Activated CD4-positive, alpha-beta T cell treated with anti-CD3 and anti-CD28 coated beads for 1 hour (primary cell): ENCODE measurements at regions not wholly inside any gene's neighbourhood (a gene's known extent, or its start where the extent isn't known, plus 50 kb on each side); places are given as distances from the start of the nearest gene placed in this dataset.
"Not testable (repeated sequence)": the region's sequence is repeated elsewhere in the genome, so short reads cannot be mapped to it uniquely, and the experiment has no call there.

Experiments used
- DNase-seq: peaks from one replicate; pipeline ENCODE4 v3.0.0-alpha.2; 2020

DNA sequence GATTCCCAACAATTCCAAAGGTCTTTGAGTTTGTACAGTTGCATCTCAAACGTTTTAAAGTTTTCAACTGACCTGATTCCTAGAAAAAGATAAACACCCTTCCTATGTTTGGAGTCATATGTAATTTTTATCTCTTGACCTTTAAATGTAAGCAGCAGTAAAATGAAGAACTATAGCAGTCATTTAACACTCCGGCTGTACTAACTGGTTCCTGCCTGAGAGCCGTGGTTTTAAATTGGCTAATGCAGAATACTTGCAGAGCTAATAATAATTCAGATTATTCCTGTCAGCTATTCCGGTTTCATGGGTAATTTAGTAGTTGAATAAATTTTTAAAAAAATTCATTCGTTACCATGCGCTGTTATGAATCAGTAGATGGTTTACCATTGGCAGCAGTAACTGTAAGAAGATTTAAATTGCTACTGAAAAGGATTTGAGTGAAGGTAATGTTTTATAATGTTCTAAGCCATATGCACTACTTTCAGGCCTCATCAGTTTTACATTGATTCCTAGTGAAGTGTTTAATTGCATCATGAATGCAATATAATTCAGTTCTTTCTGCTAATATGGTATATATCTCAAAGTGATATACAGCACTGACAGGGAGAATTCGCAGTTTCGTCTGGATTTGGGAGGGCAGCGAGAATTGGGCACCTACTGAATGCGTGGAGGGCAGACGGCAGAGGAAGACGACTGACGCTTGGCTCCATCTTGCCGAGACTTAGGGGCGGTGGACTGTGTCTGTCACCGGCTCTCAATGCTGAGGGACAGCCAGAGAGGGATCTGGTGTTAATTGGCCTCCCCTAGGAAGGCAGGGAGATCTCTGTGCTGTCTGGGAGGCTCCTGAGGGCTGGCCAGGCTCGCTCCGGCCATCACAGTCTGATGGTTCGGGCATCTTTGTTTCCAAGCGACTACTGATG, 217.7 kb downstream of the PHETA1 start:
- no peak for DNase-seq

DNA sequence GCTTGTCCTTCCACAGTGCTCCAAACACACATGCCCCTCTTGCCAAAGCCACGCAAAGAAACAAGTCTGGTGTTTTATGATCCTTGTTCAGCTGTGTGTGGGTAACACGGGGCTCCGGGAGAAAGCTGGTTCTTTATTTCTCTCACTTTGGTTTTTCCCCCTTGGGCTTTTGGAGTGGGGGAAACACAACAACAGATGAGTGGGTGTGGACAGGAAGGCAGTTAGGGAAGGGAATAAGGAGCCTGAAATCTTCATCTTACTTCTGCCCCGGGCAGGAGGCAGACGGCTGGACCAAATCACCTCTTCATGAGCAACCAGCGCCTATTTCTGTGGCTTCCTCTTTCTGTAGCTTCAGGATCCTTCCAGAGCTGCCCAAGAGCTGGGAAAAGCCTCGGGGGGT, 218.5 kb downstream of the PHETA1 start:
- DNase-seq: no peak

DNA sequence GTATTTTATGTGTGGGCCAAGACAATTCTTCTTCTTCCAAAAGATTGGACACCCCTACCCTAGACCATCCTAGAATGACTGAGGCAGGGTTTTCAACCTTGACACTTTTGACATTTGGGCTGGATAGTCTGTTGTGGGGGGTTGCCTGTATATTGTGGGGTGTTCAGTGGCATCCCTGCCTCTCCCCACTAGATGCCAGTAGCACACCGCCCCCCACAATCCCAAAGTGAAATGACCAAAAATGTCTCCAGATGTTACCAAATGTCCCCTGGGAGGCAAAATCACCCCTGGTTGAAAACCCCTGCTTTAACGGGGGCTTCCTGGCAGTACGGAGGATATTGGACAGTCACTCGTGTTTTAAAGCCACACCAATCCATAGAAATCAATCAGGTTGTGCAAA, 219.6 kb downstream of the PHETA1 start:
- DNase-seq: no peak

DNA sequence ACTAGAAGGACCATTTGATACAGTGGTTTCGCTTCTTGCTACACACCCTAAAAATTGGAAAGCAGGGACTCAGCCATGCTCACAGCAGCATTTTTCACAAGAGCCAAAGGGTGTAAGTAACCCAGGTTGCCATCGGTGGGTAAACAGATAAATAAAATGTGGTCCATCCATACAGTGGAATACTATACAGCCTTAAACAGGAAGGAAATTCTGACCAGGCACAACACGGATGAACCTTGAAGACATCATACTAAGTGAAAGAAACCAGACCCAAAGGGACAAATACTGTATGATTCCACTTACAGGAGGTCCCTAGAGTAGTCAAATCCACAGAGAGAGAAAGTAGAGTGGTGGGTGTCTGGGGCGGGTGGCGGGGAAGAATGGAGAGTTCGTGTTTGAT, 220.9 kb downstream of the PHETA1 start:
- no peak for DNase-seq

DNA sequence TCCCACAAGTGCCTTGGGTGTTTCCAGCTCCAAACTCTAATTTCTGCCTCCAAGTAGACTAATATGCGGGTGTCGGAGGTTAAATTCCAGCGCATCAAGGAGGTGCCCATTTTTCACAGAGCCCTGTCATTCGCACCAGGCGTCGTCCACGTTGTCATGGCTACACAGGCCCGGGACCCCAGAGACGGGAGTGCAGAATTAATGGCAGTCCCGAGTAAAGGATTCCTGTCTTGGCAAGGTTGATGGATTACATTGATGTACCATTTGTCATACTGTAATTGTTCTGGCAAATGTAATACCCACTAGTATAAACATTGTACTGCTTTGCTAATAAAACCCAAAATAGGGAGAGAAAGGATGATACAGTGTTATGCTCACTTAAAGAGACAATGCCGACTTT, 222.9 kb upstream of the MYL2 start:
- DNase-seq: no peak

DNA sequence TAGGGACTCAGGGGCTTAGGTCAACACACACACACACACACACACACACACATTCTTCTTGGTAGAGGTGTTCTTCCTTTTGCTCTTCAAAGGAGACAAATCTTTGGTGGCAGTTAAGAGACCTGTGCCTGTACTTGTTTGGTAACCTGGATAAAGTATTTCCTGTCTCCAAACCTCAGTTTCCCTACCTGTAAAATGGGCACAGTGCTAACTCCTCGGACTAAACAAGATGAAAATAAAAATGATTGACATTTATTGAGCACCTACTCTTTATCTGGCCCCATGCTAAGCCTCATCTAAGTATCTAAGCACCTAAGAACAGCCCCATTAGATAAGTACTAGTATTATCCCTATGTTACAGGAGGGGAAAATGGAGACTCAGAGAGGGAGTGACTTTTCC, 220.8 kb upstream of the MYL2 start:
- DNase-seq: no peak

DNA sequence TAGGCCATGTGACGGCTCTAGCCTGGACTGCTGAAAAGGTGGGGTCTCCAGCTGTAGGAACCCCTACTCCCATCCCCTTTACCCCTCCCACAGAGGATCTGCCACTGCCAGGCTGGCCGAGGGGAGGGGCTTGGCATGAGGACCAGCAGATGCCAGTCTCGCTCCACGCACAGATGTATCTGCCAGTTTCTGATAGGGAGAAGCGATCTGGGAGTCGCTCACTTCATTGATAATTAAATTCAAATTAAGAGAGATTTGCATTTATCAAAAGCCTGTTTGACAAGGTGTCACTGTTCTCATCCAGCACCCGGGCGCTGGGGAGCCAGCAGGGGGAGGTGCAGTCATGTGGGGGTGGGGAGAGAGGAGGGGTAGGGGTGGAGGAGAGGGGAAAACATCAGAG, 217.6 kb upstream of the MYL2 start:
- no peak for DNase-seq

DNA sequence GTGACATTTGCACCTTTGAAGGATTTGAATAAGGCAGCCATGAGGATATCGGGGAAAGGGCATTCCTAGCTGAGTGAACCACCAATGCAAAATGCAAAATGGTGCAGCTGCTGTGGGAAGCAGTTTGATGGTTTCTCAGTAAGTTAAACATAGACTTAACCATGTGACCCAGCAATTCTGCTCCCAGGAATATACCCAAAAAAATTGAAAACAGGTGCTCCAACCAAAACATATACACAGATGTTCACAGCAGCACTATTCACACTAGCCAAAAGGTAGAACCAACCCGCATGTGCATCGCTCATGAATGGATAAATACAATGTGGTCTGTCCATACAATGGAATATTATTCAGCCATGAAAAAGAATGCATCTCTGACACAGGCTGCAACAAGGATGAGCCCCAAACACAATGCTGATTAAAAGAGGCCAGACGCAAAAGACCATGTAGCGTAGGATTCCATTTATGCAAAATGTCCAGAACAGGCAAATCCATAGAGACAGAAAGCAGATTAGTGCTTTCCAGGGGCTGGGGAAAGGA, 215.0 kb upstream of the MYL2 start:
- DNase-seq: no peak

DNA sequence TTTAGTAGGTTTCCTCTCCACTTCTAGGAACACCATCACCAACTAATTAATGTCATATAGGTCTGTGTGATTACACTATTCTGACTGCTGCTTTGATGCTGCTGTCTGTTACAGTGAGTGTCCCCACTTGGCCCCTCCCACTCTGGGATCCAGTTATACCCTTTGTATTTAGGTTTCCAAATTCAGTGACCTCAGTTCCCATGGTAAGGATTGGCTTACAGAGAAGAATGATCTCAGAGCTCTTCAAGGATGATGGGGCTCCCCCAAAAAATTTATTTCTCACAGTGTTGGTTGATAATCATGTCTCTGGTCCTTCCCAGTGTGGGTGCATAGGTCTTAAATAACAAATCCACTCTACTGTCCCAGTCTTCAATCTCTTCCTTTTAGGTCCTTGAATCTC, 210.0 kb upstream of the MYL2 start:
- DNase-seq: no peak

DNA sequence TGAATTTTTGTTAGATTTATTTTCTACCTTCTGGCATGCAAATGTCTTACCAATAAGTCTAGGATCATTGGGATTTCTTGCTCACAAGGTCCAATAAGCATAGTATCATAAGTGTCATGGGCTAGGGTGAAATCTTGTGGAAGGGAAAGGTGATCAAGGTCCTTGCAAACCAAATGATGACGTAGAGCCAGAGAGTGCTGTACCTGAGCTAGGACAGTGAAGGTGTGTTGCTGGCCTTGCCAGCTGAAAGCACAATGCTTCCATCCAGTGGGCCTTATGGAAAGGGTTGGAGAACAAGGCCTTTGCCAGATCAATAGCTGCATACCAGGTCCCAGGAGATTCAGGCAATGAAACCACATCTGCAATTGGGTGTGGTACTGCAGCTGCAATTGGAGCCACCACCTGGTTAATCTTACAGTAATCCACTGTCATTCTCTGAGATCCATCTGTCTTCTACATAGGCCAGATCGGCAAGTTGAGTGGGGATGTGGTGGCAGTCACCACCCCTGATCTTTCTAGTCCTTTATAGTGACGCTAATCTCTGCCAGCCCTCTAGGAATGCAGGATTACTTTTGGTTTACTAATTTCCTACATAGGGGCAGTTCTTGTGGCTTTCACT, 208.9 kb upstream of the MYL2 start:
- no peak for DNase-seq

DNA sequence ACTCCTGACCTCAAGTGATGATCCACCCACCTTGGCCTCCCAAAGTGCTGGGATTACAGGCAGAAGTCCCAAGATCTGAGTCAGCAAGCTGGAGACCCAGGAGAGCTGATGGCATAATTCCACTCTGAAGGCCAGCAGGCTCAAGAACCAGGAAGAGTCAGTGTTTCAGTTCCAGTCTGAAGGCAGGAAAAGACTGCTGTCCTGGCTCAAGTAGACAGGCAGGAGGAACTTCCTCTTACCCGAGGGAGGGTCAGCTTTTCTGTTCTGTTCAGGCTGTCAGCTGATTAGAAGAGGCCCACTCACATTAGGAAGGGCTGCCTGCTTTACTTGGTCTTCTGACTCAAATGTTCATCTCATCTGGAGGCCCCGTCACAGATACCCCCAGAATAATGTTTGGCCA, 206.0 kb upstream of the MYL2 start:
- DNase-seq: no peak

DNA sequence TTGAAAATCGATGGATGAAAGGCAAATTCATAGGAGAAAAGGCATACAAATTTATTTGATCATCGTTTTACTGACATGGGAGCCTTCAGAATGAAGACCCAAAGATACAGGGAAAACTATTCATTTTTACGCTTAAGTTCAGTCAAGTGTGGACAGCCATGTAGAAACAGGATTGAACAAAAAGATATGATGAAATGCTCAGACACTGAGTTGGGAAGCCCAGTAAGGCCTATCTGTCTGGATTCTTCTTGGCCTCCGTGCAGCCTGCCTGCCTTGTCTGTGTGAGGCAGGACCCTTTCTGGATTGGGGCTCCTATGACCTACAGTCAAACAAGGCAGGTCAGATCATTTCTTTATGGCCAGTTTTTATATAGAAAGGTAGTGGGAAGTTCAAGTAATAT, 203.8 kb upstream of the MYL2 start:
- no peak for DNase-seq

DNA sequence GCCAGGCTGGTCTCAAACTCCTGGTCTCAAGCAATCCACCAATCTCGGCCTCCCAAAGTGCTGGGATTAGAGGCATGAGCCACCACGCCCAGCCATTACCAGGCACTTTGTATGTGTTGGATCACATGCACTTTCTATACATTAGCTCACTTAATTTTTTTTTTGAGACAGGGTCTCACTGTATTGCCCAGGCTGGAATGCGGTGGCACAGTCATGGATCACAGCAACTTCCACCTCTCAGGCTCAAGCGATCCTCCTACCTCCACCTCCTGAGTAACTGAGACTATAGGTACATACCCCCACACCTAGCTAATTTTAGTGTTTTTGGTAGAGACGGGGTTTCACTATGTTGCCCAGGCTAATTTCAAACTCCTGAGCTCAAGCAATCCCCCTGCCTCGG, 203.0 kb upstream of the MYL2 start:
- no peak for DNase-seq

DNA sequence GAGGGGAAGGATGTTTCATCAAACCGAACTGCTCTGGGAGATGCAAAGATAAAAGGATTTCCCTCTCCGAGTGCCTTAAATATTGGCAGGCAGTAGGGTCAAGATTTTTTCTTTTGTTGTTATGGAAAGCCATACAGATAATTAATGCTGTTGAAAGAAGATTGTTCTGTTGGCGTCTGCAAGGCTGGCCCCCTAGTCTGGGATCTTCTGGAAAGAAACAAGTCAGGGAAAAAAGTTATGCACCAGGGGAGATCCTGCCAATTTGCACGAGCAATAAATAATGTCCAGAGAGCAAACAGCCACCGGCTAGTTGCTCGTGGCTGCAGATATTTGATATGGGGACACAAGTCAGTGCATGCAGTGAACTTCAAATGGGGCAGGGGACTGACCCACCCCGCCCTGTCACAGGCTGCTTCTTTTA, 202.1 kb upstream of the MYL2 start:
- no peak for DNase-seq

DNA sequence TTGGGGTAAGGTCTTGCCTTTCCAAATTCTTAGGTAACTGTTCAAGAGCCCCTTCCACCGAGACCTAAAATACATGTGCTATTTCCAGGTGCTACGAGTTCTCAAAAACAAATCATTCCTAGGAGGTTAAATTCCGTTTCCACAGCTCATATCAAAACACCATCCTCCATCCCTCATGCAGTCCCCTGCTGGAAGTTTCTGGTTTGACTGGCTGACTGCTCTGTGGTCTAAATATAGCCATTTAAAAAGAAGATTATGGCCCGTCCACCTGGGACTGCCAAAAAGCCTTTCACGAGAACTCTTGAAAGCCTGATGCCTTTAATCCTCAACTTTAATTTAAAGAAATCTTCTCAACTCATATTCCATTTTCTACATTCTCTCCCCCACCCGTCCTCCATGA, 201.5 kb upstream of the MYL2 start:
- DNase-seq: no peak

DNA sequence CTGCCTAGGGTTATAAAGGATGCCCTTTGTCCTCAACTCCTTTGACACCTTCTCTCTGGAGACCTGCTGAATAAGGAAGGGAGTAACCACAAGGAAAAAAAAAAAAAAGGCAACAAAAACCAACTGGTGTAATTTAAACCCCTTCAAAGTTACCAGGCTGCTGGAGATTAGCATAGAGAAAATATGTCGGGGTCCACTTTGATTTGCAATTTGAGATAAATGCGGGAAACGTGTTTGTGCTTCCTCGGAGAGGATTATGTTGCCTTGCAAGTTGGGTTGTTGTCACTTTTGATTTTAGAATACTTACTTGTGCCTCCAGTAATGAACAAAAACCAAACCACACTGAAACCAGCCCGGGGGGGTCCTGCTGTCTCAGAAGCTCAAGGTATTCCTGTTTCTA, 200.2 kb upstream of the MYL2 start:
- DNase-seq: no peak

DNA sequence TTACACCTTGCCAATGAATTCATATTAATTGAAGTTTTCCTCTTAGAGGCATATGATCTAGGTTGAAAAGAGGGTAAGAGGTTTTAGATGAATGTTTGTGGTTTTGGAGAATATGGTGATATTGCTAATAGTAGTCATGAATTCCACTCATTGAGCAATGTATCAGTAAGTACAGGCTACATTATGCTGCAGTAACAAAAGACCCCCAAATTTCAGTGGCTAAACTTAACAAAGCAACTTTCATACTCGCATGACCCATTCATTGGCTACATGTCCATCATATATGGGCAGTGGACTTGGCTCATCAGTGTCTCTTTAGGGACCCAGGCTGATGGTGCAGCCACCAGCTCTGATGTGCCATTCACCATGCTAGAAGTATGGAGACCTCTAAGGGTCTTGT, 196.6 kb upstream of the MYL2 start:
- no peak for DNase-seq

DNA sequence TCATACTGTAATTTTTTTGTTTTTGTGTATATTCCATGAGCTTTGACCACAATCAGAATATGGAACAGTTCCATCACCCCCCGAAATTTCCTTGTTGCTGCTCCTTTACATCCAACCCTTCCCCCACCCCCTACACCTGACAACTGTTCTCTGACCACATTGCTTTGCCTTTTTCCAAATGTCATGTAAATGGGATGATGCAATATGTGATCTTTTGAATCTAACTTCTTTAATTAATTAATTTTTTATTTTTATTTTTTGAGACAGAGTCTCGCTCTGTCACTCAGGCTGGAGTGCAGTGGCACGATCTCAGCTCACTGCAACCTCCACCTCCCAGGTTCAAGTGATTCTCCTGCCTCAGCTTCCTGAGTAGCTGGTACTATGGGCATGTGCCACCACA, 192.9 kb upstream of the MYL2 start:
- not testable (repeated sequence) for DNase-seq

DNA sequence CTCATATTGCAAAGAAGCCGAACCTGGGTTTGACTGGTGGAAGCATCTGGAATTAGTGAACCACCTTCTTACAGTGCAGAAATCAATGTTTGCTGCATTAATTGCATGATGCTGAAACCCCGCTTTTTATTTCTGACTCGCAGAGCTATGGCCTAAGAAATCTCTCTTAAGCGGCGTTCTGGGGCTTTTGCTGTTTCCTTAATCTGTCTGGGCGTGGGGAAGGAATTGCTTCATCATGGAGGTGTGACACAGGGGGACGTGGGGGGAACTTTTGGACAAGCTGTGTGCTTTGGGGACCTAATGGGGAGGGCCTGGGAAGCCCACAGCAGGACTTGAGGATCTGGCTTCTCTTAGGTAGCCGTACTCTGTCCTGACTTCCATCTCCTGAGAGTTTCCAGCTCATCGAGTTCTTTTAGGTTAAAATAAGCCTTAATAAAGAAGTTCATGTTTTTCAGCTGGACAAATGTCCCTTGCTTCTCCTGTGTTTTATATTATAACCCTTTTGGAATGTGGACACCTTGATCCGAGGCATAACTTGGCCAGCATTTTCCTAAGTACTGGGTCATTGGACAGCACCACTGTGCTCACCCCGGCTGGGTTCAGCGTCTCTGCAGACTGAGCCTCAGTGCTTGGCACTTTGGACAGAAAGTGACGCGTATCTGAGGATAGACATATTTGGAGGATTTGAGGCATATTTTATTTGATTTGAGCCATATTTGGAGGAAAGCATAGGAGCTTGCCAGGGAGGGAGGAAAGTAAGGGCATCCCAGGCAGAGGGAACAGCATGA, 192.1 kb upstream of the MYL2 start:
- no peak for DNase-seq

DNA sequence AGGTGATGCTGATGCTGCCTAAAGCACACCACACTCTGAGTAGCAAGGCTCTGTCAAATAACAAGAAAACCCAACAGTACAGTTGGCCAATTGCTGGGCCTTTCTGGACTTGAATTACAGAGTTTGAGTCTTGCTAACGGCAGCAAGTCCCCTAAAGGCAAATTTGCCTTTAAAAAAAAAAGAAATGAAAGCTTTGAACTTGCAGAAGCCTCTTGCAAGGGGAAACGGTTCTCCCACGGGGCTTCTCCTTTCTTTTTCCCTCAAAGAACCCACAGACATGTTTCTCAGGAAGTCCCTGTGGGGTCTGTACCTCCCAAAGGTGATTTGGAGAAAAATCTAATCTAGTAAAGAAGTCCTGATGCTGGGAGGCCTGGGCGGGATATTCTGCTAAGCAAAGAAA, 191.3 kb upstream of the MYL2 start:
- DNase-seq: no peak

DNA sequence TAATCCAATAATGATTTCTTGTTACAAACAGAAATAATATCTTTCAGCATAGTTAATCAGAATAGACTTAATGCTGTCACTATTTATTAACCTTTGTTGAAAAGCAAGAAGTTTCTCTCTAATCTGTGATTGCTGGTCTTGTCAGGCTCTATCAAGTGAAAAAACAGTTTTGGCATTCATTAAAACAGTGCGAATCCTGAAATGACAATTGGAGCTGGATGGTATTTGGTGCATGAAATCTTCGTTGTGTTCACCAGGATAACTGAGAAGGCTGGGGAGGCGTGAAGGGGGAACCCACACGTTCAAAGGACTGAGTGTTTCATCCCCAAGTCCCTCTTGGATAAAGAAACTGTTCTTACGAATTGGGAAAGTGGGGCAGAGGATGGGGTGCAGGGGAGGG, 190.2 kb upstream of the MYL2 start:
- DNase-seq: no peak

DNA sequence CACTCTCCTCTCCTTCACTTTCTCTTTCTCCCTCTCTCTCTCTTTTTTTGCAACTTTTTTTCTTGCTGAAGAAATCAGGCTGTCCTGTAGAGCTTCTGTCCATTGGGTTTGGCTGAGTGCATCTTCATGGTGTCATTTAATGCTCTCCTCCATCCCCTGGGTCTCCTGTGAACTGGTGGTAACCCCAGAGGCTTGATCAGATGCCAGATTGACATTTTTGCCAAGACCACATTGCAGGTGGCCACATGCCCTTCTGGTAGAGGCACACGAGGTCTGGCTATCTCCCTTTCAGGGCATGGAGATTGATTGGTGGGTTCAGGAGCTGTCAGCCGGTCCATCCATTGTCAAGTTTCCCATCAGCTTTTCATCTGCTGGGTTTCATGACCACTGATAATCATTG, 188.3 kb upstream of the MYL2 start:
- no peak for DNase-seq

DNA sequence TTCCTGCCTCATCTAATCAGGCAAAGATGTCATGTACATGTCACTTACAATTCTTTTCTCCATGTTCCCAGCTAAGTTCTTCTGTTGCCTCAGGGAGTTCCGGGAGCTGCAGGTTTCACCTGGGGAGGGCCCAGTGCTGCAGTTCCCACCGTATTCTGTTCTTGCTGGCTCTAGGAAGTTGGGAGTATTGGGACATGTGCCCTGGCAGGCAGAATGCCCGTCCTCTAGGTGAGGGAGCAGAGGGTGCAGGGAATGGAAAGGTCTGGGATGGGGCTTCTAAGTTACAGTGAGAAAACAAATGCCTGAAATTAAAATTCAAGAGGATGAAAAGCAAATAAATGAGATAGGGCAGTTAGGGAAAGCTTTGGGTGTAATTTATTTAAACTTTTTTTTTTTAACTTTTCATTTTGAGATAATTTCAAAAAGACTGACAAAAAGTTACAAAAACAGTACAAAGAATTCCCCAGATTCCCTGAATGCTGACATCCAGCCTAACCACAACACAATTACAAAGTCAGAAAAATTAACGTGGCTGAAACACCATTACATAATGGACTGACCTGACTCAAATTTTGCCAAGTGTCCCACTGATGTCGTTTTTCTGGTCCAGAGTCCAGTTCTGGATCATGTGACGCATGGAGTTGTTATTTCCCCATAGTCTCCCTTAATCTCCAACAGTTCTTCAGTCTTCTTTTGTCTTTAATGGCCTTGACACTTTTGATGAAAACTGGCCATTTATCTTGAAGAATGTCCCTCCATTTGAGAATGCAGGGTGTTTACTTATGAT, 187.2 kb upstream of the MYL2 start:
- no peak for DNase-seq
